ENCODE measurements at regions not wholly inside any gene's neighbourhood (a gene's known extent, or its start where the extent isn't known, plus 50 kb on each side); places are given as distances from the start of the nearest gene placed in this dataset.
"Not testable (repeated sequence)": the region's sequence is repeated elsewhere in the genome, so short reads cannot be mapped to it uniquely, and the experiment has no call there.

DNA sequence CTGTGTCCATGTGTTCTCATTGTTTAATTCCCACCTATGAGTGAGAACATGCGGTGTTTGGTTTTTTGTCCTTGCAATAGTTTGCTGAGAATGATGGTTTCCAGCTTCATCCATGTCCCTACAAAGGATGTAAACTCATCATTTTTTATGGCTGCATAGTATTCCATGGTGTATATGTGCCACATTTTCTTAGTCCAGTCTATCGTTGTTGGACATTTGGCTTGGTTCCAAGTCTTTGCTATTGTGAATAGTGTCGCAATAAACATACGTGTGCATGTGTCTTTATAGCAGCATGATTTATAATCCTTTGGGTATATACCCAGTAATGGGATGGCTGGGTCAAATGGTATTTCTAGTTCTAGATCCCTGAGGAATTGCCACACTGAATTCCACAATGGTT is 114.2 kb upstream of the ZNF195 start:
- not testable (repeated sequence) for TF ChIP-seq CTCF, POLR2A (IDR thresholded peaks at IDR 0.05)

Data from uterus (tissue), 2 donors.